GM23338 (cell line): ENCODE measurements at regions not wholly inside any gene's neighbourhood (a gene's known extent, or its start where the extent isn't known, plus 50 kb on each side); places are given as distances from the start of the nearest gene placed in this dataset.

Experiments used
- ATAC-seq: fragments of 200-7000 bp; cut with Tn5 transposase; 3 replicates; pipeline ENCODE4 v1.9.1; 2020
- DNase-seq: peaks from one replicate; pipeline ENCODE4 v3.0.0-alpha.2; 2015; ENCODE audit warnings: low spot score
- H2AFZ ChIP-seq: fragments of 200-600 bp; sonication (generic); 2 replicates; pipeline ENCODE4 v1.8.0; 2016; ENCODE audit warnings: antibody characterized with exemption, mild to moderate bottlenecking, moderate library complexity
- H3F3A ChIP-seq: fragments of 200-600 bp; sonication (generic); replicated peaks from 2 replicates; pipeline ENCODE4 v1.8.0; 2017; ENCODE audit warnings: antibody characterized with exemption, mixed run types, low read depth
- H3K27ac ChIP-seq: fragments of 200-600 bp; sonication (generic); 2 replicates; pipeline ENCODE4 v1.6.1; 2016; ENCODE audit warnings: low read depth
- H3K27me3 ChIP-seq: fragments of 200-600 bp; sonication (generic); 2 replicates; pipeline ENCODE4 v1.8.0; 2016; ENCODE audit warnings: mild to moderate bottlenecking, mixed run types, moderate library complexity; ENCODE audit not compliant: insufficient read depth
- H3K36me3 ChIP-seq: fragments of 200-600 bp; sonication (generic); 2 replicates; pipeline ENCODE4 v1.8.0; 2016; ENCODE audit warnings: mild to moderate bottlenecking; ENCODE audit not compliant: insufficient read depth
- H3K4me1 ChIP-seq: fragments of 200-600 bp; sonication (generic); 2 replicates; pipeline ENCODE4 v1.8.0; 2016; ENCODE audit warnings: mild to moderate bottlenecking, moderate library complexity; ENCODE audit not compliant: insufficient read depth
- H3K4me2 ChIP-seq: fragments of 200-600 bp; sonication (generic); 2 replicates; pipeline ENCODE4 v1.7.1; 2017; ENCODE audit warnings: mixed run types
- H3K4me3 ChIP-seq: fragments of 200-600 bp; sonication (generic); 2 replicates; pipeline ENCODE4 v1.6.1; 2016; ENCODE audit warnings: mixed run types
- H3K79me2 ChIP-seq: fragments of 200-600 bp; sonication (generic); replicated peaks from 2 replicates; pipeline ENCODE4 v1.8.0; 2017; ENCODE audit warnings: mild to moderate bottlenecking; ENCODE audit not compliant: insufficient read depth
- H3K9me2 ChIP-seq: fragments of 200-600 bp; sonication (generic); 2 replicates; pipeline ENCODE4 v1.8.0; 2017; ENCODE audit not compliant: insufficient read depth
- H4K20me1 ChIP-seq: fragments of 200-600 bp; sonication (generic); replicated peaks from 2 replicates; pipeline ENCODE4 v1.8.0; 2017; ENCODE audit warnings: mild to moderate bottlenecking; ENCODE audit not compliant: insufficient read depth
- H3K27ac Mint-ChIP-seq: 2 replicates; pipeline ENCODE4 v1.8.0; 2020; ENCODE audit warnings: inconsistent platforms, mild to moderate bottlenecking, moderate library complexity, mixed read lengths
- H3K27me3 Mint-ChIP-seq: 3 replicates; pipeline ENCODE4 v1.8.0; 2022; ENCODE audit warnings: low read depth, mild to moderate bottlenecking, moderate library complexity, mixed read lengths, inconsistent platforms; ENCODE audit not compliant: insufficient read depth, poor library complexity
- H3K36me3 Mint-ChIP-seq: 3 replicates; pipeline ENCODE4 v1.8.0; 2021; ENCODE audit warnings: low read depth, mild to moderate bottlenecking, inconsistent platforms, moderate library complexity, mixed read lengths
- H3K4me1 Mint-ChIP-seq: 3 replicates; pipeline ENCODE4 v1.8.0; 2020; ENCODE audit warnings: mild to moderate bottlenecking, inconsistent platforms, mixed read lengths
- H3K4me3 Mint-ChIP-seq: 3 replicates; pipeline ENCODE4 v1.8.0; 2021; ENCODE audit warnings: moderate library complexity, mild to moderate bottlenecking, inconsistent platforms, mixed read lengths
- H3K9me3 Mint-ChIP-seq: 3 replicates; pipeline ENCODE4 v1.8.0; 2020; ENCODE audit warnings: moderate library complexity, mild to moderate bottlenecking, inconsistent platforms, mixed read lengths
- EZH2phosphoT487 ChIP-seq: fragments of 200-600 bp; sonication (generic); IDR thresholded peaks from one replicate; pipeline ENCODE4 v1.8.1; 2018; ENCODE audit warnings: antibody characterized with exemption; ENCODE audit not compliant: unreplicated experiment
- NANOG ChIP-seq: IDR thresholded peaks from 2 replicates; pipeline ENCODE4 v1.6.1; 2016; ENCODE audit warnings: antibody characterized with exemption, borderline replicate concordance
- POLR2AphosphoS5 ChIP-seq: IDR thresholded peaks from 2 replicates; pipeline ENCODE4 v1.6.1; 2016; ENCODE audit warnings: antibody characterized with exemption, low read depth
- ZNF114 ChIP-seq: fragments of 250-450 bp; sonication (Bioruptor Pico); IDR thresholded peaks from 2 replicates; pipeline ENCODE4 v1.5.0; 2020; ENCODE audit warnings: mild to moderate bottlenecking, moderate library complexity
- ZNF331 ChIP-seq: fragments of 250-450 bp; sonication (Bioruptor Pico); IDR thresholded peaks from 2 replicates; pipeline ENCODE4 v1.5.0; 2020; ENCODE audit warnings: low read depth, mild to moderate bottlenecking, moderate library complexity
- TF ChIP-seq, protein P1 (sequence below): fragments of 250-450 bp; sonication (Bioruptor Pico); IDR thresholded peaks from 2 replicates; pipeline ENCODE4 v1.5.0; 2020; ENCODE audit warnings: mild to moderate bottlenecking, moderate library complexity
- TF ChIP-seq, protein P2 (sequence below), 2 experiments: fragments of 200-600 bp in 1 of 2; sonication (generic) in 1 of 2; conservative IDR thresholded peaks; 2 replicates each; pipeline versions ENCODE4 v1.5.1 to v1.6.1; 2016 to 2017; ENCODE audit warnings: antibody characterized with exemption in 2 of 2, low read depth in 2 of 2, mild to moderate bottlenecking in 2 of 2, moderate library complexity in 1 of 2
- TF ChIP-seq, protein P3 (sequence below): IDR thresholded peaks from one replicate; pipeline ENCODE4 v1.6.1; 2018; ENCODE audit warnings: antibody characterized with exemption; ENCODE audit not compliant: unreplicated experiment

DNA sequence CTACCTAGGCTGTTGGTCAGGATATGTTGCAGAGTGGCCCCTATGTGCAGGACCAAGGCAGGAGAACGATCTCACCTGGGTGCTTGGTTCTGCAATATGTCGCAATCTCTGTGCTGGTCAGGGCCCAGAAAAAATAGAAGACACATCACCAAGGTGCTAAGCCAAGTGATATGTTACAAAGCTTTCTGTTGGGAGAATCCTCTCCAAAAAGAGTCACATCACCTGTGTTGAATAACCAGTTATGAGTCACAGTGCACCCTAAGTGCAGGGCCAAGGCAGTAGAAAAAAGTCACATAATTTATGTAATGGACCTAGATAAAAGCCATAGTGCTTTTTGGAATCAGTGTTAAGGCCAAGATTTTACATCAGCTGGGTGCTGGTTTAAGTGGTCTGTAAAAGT, 965.9 kb upstream of the AMELY start:
- H3K4me2 ChIP-seq: no peak overlapping the region
- no peaks in the 10 kb centered on the region for H3K4me1 Mint-ChIP-seq
- ATAC-seq (no peak), DNase-seq (no peak)
- no peak overlapping the region for H3K4me3 ChIP-seq
- no peaks in the 10 kb centered on the region for H3K27me3 ChIP-seq
- no peak for TF ChIP-seq NANOG
- TF ChIP-seq EZH2phosphoT487: no peak
- TF ChIP-seq POLR2AphosphoS5: no peak
- no peak for TF ChIP-seq ZNF114
- TF ChIP-seq, protein P1, sequence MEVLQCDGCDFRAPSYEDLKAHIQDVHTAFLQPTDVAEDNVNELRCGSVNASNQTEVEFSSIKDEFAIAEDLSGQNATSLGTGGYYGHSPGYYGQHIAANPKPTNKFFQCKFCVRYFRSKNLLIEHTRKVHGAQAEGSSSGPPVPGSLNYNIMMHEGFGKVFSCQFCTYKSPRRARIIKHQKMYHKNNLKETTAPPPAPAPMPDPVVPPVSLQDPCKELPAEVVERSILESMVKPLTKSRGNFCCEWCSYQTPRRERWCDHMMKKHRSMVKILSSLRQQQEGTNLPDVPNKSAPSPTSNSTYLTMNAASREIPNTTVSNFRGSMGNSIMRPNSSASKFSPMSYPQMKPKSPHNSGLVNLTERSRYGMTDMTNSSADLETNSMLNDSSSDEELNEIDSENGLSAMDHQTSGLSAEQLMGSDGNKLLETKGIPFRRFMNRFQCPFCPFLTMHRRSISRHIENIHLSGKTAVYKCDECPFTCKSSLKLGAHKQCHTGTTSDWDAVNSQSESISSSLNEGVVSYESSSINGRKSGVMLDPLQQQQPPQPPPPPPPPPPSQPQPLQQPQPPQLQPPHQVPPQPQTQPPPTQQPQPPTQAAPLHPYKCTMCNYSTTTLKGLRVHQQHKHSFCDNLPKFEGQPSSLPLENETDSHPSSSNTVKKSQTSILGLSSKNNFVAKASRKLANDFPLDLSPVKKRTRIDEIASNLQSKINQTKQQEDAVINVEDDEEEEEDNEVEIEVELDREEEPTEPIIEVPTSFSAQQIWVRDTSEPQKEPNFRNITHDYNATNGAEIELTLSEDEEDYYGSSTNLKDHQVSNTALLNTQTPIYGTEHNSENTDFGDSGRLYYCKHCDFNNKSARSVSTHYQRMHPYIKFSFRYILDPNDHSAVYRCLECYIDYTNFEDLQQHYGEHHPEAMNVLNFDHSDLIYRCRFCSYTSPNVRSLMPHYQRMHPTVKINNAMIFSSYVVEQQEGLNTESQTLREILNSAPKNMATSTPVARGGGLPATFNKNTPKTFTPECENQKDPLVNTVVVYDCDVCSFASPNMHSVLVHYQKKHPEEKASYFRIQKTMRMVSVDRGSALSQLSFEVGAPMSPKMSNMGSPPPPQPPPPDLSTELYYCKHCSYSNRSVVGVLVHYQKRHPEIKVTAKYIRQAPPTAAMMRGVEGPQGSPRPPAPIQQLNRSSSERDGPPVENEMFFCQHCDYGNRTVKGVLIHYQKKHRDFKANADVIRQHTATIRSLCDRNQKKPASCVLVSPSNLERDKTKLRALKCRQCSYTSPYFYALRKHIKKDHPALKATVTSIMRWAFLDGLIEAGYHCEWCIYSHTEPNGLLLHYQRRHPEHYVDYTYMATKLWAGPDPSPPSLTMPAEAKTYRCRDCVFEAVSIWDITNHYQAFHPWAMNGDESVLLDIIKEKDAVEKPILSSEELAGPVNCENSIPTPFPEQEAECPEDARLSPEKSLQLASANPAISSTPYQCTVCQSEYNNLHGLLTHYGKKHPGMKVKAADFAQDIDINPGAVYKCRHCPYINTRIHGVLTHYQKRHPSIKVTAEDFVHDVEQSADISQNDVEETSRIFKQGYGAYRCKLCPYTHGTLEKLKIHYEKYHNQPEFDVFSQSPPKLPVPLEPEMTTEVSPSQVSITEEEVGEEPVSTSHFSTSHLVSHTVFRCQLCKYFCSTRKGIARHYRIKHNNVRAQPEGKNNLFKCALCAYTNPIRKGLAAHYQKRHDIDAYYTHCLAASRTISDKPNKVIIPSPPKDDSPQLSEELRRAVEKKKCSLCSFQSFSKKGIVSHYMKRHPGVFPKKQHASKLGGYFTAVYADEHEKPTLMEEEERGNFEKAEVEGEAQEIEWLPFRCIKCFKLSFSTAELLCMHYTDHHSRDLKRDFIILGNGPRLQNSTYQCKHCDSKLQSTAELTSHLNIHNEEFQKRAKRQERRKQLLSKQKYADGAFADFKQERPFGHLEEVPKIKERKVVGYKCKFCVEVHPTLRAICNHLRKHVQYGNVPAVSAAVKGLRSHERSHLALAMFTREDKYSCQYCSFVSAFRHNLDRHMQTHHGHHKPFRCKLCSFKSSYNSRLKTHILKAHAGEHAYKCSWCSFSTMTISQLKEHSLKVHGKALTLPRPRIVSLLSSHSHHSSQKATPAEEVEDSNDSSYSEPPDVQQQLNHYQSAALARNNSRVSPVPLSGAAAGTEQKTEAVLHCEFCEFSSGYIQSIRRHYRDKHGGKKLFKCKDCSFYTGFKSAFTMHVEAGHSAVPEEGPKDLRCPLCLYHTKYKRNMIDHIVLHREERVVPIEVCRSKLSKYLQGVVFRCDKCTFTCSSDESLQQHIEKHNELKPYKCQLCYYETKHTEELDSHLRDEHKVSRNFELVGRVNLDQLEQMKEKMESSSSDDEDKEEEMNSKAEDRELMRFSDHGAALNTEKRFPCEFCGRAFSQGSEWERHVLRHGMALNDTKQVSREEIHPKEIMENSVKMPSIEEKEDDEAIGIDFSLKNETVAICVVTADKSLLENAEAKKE (CRISPR knock-in tag): no peak
- TF ChIP-seq ZNF331 (CRISPR knock-in tag): no peak
- no peak overlapping the region for H2AFZ ChIP-seq
- no peaks in the 10 kb centered on the region for H3K27me3 Mint-ChIP-seq
- H3K9me2 ChIP-seq: no peaks in the 10 kb centered on the region
- no peaks in the 10 kb centered on the region for H4K20me1 ChIP-seq
- no peaks in the 10 kb centered on the region for H3K36me3 ChIP-seq
- H3K79me2 ChIP-seq: no peaks in the 10 kb centered on the region
- no peaks in the 10 kb centered on the region for H3F3A ChIP-seq
- H3K27ac ChIP-seq: no peak overlapping the region
- no peaks in the 10 kb centered on the region for H3K4me1 ChIP-seq
- H3K36me3 Mint-ChIP-seq: no peaks in the 10 kb centered on the region
- H3K4me3 Mint-ChIP-seq: no peak overlapping the region
- H3K27ac Mint-ChIP-seq: no peak overlapping the region
- no peaks in the 10 kb centered on the region for H3K9me3 Mint-ChIP-seq

- H3K9me2 ChIP-seq: no peaks in the 10 kb centered on the region
- no peaks in the 10 kb centered on the region for H3K9me3 Mint-ChIP-seq
- no peak overlapping the region for H3K27ac Mint-ChIP-seq
- H3K4me3 ChIP-seq: no peak overlapping the region
- H2AFZ ChIP-seq: no peak overlapping the region
- H3K4me2 ChIP-seq: no peak overlapping the region
- H3K27me3 Mint-ChIP-seq: no peaks in the 10 kb centered on the region
- DNase-seq (peak; percentile 39), ATAC-seq (peak; percentile 77)
- H4K20me1 ChIP-seq: no peaks in the 10 kb centered on the region
- no peak overlapping the region for H3K4me3 Mint-ChIP-seq
- no peaks in the 10 kb centered on the region for H3K4me1 Mint-ChIP-seq
- H3F3A ChIP-seq: no peaks in the 10 kb centered on the region
- H3K4me1 ChIP-seq: no peaks in the 10 kb centered on the region
- TF ChIP-seq, protein P2, sequence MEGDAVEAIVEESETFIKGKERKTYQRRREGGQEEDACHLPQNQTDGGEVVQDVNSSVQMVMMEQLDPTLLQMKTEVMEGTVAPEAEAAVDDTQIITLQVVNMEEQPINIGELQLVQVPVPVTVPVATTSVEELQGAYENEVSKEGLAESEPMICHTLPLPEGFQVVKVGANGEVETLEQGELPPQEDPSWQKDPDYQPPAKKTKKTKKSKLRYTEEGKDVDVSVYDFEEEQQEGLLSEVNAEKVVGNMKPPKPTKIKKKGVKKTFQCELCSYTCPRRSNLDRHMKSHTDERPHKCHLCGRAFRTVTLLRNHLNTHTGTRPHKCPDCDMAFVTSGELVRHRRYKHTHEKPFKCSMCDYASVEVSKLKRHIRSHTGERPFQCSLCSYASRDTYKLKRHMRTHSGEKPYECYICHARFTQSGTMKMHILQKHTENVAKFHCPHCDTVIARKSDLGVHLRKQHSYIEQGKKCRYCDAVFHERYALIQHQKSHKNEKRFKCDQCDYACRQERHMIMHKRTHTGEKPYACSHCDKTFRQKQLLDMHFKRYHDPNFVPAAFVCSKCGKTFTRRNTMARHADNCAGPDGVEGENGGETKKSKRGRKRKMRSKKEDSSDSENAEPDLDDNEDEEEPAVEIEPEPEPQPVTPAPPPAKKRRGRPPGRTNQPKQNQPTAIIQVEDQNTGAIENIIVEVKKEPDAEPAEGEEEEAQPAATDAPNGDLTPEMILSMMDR (conservative IDR thresholded peaks at IDR 0.05; ENCODE audit: low read depth in 2 of 2): peak; percentile 47 to 61
- TF ChIP-seq, protein P3, sequence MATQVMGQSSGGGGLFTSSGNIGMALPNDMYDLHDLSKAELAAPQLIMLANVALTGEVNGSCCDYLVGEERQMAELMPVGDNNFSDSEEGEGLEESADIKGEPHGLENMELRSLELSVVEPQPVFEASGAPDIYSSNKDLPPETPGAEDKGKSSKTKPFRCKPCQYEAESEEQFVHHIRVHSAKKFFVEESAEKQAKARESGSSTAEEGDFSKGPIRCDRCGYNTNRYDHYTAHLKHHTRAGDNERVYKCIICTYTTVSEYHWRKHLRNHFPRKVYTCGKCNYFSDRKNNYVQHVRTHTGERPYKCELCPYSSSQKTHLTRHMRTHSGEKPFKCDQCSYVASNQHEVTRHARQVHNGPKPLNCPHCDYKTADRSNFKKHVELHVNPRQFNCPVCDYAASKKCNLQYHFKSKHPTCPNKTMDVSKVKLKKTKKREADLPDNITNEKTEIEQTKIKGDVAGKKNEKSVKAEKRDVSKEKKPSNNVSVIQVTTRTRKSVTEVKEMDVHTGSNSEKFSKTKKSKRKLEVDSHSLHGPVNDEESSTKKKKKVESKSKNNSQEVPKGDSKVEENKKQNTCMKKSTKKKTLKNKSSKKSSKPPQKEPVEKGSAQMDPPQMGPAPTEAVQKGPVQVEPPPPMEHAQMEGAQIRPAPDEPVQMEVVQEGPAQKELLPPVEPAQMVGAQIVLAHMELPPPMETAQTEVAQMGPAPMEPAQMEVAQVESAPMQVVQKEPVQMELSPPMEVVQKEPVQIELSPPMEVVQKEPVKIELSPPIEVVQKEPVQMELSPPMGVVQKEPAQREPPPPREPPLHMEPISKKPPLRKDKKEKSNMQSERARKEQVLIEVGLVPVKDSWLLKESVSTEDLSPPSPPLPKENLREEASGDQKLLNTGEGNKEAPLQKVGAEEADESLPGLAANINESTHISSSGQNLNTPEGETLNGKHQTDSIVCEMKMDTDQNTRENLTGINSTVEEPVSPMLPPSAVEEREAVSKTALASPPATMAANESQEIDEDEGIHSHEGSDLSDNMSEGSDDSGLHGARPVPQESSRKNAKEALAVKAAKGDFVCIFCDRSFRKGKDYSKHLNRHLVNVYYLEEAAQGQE: no peak
- no peaks in the 10 kb centered on the region for H3K36me3 Mint-ChIP-seq
- no peaks in the 10 kb centered on the region for H3K79me2 ChIP-seq
- no peaks in the 10 kb centered on the region for H3K27me3 ChIP-seq
- H3K27ac ChIP-seq: no peak overlapping the region
- H3K36me3 ChIP-seq: no peaks in the 10 kb centered on the region
These were observed 962.5 kb upstream of the AMELY start for GRCh38 chrY:7874080-7874479.
